ENCODE measurements at regions not wholly inside any gene's neighbourhood (a gene's known extent, or its start where the extent isn't known, plus 50 kb on each side); places are given as distances from the start of the nearest gene placed in this dataset.

DNA sequence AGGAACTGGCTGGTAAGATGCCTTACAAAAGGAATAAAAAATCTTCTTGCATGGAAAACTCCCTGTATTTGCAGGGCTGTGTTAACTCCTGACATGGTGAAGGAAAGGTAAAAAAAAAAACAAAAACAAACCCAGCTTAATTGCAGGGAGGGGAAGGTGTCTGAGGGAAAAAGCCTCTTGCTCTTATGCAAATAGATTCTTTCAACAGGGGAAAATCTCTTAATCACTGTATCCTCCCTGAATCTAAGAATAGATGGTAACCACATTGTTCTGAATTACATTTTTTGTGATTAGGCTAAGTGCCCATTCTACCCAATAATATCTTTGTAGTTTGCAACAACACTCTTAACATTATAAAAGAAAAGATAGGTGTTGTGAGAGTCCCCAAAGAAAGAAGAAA lies 172.6 kb downstream of the RBM46 start:
- TF ChIP-seq MAX (IDR thresholded peaks at IDR 0.05; ENCODE audit: insufficient read depth, insufficient read length), result no peak
- TF ChIP-seq EZH2 (IDR thresholded peaks at IDR 0.05; ENCODE audit: borderline replicate concordance, low read depth, low read length, severe bottlenecking), result no peak
- TF ChIP-seq, protein P1, sequence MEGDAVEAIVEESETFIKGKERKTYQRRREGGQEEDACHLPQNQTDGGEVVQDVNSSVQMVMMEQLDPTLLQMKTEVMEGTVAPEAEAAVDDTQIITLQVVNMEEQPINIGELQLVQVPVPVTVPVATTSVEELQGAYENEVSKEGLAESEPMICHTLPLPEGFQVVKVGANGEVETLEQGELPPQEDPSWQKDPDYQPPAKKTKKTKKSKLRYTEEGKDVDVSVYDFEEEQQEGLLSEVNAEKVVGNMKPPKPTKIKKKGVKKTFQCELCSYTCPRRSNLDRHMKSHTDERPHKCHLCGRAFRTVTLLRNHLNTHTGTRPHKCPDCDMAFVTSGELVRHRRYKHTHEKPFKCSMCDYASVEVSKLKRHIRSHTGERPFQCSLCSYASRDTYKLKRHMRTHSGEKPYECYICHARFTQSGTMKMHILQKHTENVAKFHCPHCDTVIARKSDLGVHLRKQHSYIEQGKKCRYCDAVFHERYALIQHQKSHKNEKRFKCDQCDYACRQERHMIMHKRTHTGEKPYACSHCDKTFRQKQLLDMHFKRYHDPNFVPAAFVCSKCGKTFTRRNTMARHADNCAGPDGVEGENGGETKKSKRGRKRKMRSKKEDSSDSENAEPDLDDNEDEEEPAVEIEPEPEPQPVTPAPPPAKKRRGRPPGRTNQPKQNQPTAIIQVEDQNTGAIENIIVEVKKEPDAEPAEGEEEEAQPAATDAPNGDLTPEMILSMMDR (IDR thresholded peaks at IDR 0.05; ENCODE audit: extremely low read depth in 1 of 2, insufficient read depth in 1 of 2, low read depth in 1 of 2, low read length in 2 of 2), result no peak
- no peak for TF ChIP-seq POLR2A (IDR thresholded peaks at IDR 0.05; ENCODE audit: low read depth, low read length)
- no peak for TF ChIP-seq POLR2AphosphoS5 (IDR thresholded peaks at IDR 0.05; ENCODE audit: insufficient read depth, low read depth, low read length)
- TF ChIP-seq FOS (IDR thresholded peaks at IDR 0.05; ENCODE audit: borderline replicate concordance, insufficient read depth, low read length), result no peak
